Psoas muscle (tissue), 7 donors: ENCODE measurements at regions not wholly inside any gene's neighbourhood (a gene's known extent, or its start where the extent isn't known, plus 50 kb on each side); places are given as distances from the start of the nearest gene placed in this dataset.
"Not testable (repeated sequence)": the region's sequence is repeated elsewhere in the genome, so short reads cannot be mapped to it uniquely, and the experiment has no call there.

Source experiments
- ATAC-seq, 4 donors: fragments of 200-7000 bp; cut with Tn5 transposase; one replicate each; pipeline ENCODE4 v1.9.1; 2020; ENCODE audit warnings: moderate library complexity in 3 of 4, mild to moderate bottlenecking in 2 of 4
- DNase-seq, 2 donors: peaks; one replicate each; pipeline ENCODE4 v3.0.0-alpha.2; 2020
- H3K27ac ChIP-seq: fragments of 200-600 bp; one replicate; pipeline ENCODE4 v1.8.0; 2022
- H3K27me3 ChIP-seq, 3 donors: fragments of 200-600 bp in 1 of 3; one replicate each; pipeline versions ENCODE4 v1.6.1 to v1.8.0; 2013 to 2022; ENCODE audit warnings: low read length in 2 of 3, mild to moderate bottlenecking in 2 of 3, moderate library complexity in 1 of 3; ENCODE audit not compliant: insufficient read depth in 3 of 3
- H3K36me3 ChIP-seq, 2 donors: fragments of 200-600 bp in 1 of 2; one replicate each; pipeline versions ENCODE4 v1.6.1 to v1.8.0; 2013 to 2022; ENCODE audit warnings: low read depth in 1 of 2, mild to moderate bottlenecking in 1 of 2, moderate library complexity in 1 of 2; ENCODE audit not compliant: insufficient read depth in 1 of 2
- H3K4me1 ChIP-seq: fragments of 200-600 bp; one replicate; pipeline ENCODE4 v1.8.0; 2022
- H3K4me3 ChIP-seq: fragments of 200-600 bp; one replicate; pipeline ENCODE4 v1.8.0; 2022; ENCODE audit warnings: mild to moderate bottlenecking
- H3K9me3 ChIP-seq: fragments of 200-600 bp; one replicate; pipeline ENCODE4 v1.8.0; 2022
- CTCF ChIP-seq: fragments of 200-600 bp; IDR thresholded peaks from one replicate; pipeline ENCODE4 v1.8.0; 2022; ENCODE audit warnings: antibody characterized with exemption
- WGBS, 3 donors: extraction: QIAGEN DNeasy Blood & Tissue Kit; methylation state at CpG; one replicate each; pipeline versions ENCODE4 v1.1.6 to v1.1.7; 2013; 5-methylcytosine and 5-hydroxymethylcytosine counted together
- intact Hi-C, 2 donors: fragments of 100-400 bp; cut with DNase I; formaldehyde crosslinking; loops; one replicate each; pipeline versions ENCODE4 v1.11.0 to v1.14.2; 2022
- donor health status: healthy with polysubstance abuse.
- donor health status: DM: no; HTN: no; CAD: no; lungs with moderate emphysema.
- donor health status: Bipolar disorder and iron deficiency.
- donor health status: healthy.
- donor health status: DM: yes; HTN: yes; CAD: no.
- donor health status: DM: no; HTN: no; CAD: no.
- donor health status: DM: yes; HTN: yes; CAD: no.

DNA sequence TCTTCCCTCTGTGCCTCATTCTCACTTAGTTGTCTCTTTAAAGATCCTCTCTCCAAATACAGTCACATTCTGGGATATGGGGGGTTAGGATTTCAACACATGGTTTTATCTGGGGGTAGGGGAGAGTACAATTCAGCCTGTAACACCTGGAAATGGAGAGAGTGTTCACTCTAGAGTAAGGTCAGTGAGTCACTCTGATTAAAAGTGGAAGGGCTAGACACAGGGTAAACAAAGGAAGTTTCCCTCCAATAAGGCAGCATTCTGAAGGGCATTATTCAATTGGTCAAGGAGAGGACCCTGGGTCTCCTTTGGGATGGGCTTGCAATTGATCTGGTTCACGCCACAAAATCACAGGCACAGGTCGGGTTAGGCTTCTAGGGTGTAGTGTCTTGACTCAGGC is 232.8 kb upstream of the NPSR1 start:
- H3K27me3 ChIP-seq, result peaks cover 0 to 3% (median 0%) of the 10 kb centered on the region in 3 donors
- no peak overlapping the region for H3K4me3 ChIP-seq
- H3K9me3 ChIP-seq, result no peaks in the 10 kb centered on the region
- ATAC-seq, result no peak
- TF ChIP-seq CTCF, result no peak
- DNase-seq, result no peak
- no peaks in the 10 kb centered on the region for H3K36me3 ChIP-seq
- no peaks in the 10 kb centered on the region for H3K4me1 ChIP-seq
- intact Hi-C loops, result no loop called here
- H3K27ac ChIP-seq, result no peak overlapping the region
- 60 to 67% (median 63%) methylated on average over 2 of the region's 2 CpGs for WGBS, 3 donors

GRCh38 chr7:34425631-34426384 is 232.2 kb upstream of the NPSR1 start:
- no peaks in the 10 kb centered on the region for H3K36me3 ChIP-seq
- no peaks in the 10 kb centered on the region for H3K9me3 ChIP-seq
- no peaks in the 10 kb centered on the region for H3K4me1 ChIP-seq
- H3K27ac ChIP-seq, result no peak overlapping the region
- ATAC-seq (no peak), DNase-seq (no peak)
- no peak for TF ChIP-seq CTCF
- intact Hi-C loops, result no loop called here
- H3K27me3 ChIP-seq, result peaks cover 0 to 3% (median 0%) of the 10 kb centered on the region in 3 donors
- WGBS, 3 donors, result 61 to 70% (median 69%) methylated on average over 2 of the region's 2 CpGs
- H3K4me3 ChIP-seq, result no peak overlapping the region

DNA sequence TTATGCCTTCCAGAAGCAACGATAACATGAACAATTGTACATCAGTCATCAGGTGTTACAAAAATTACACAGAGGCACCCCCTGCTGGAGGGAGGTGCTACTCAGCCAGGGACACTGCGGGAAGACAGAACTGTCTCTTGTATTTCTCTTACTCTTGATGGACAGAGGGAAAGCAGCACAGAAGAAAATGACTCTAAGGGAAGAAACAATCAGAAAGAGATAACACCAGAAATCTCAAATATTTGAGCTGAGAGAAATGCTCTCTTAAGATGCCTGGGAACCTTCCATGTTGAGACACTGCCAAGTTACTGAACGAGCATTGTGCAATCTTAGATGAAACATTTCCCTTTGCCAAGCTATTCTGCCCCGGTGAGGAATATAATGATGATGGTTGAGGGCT is 227.6 kb upstream of the NPSR1 start:
- Histone ChIP-seq H3K27me3 (peaks cover 0 to 3% (median 0%) of the 10 kb centered on the region in 3 donors), H3K4me1 (no peaks in the 10 kb centered on the region), H3K27ac (no peak overlapping the region), H3K4me3 (no peak overlapping the region), H3K36me3 (no peaks in the 10 kb centered on the region), H3K9me3 (no peaks in the 10 kb centered on the region)
- intact Hi-C loops, result no loop called here
- WGBS, 3 donors, result 29 to 52% (median 31%) methylated on average over 4 of the region's 4 CpGs
- no peak for TF ChIP-seq CTCF
- ATAC-seq, result no peak
- no peak for DNase-seq

DNA sequence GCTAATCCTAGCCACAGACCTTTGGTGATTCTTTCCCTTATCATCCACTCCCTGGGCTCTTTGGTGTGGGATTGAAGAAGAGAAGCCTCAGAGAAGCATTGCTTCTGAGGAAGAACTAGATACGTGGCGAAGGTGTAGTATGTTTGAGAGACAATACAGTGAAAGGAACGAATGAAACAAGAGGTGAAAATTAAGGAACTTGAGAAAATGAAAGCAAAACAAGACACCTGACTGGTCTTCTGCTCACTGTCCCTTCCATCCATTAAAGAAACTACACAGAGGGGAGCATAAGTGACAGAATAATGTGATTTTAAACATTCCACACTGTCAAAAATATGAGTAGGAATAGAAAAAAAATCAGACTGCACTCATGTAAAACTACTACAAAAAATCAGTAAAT is 219.6 kb upstream of the NPSR1 start:
- no peaks in the 10 kb centered on the region for H3K27me3 ChIP-seq
- H3K36me3 ChIP-seq, result no peaks in the 10 kb centered on the region
- no peak overlapping the region for H3K27ac ChIP-seq
- H3K4me3 ChIP-seq, result no peak overlapping the region
- no peak for ATAC-seq
- intact Hi-C loops, result no loop called here
- no peak for TF ChIP-seq CTCF
- no peaks in the 10 kb centered on the region for H3K9me3 ChIP-seq
- H3K4me1 ChIP-seq, result no peaks in the 10 kb centered on the region
- DNase-seq, result no peak
- WGBS, 3 donors, result 76 to 79% (median 77%) methylated on average over 3 of the region's 3 CpGs

- H3K4me3 ChIP-seq, result no peak overlapping the region
- H3K4me1 ChIP-seq, result no peaks in the 10 kb centered on the region
- no peaks in the 10 kb centered on the region for H3K27me3 ChIP-seq
- DNase-seq (no peak), ATAC-seq (no peak)
- no peaks in the 10 kb centered on the region for H3K36me3 ChIP-seq
- intact Hi-C loops, result no loop called here
- no peaks in the 10 kb centered on the region for H3K9me3 ChIP-seq
- 60 to 79% (median 71%) methylated on average over 3 of the region's 3 CpGs for WGBS, 3 donors
- H3K27ac ChIP-seq, result no peak overlapping the region
- no peak for TF ChIP-seq CTCF
Observed at GRCh38 chr7:34445653-34446052, 212.4 kb upstream of the NPSR1 start.

DNA sequence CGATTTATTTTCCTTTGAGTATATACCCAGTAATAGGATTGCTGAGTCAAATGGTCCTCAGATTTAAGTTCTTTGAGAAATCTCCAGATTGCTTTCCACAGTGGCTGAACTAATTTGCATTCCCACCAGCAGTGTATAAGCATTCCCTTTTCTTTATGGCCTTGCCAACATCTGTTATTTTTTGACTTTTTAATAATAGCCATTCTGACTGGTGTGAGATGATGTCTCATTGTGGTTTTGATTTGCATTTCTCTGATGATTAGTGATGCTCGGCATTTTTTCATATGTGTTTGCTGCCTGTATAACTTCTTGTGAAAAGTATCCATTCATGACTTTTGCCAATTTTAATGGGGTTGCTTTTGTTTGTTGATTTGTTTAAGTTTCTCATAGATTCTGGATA is 209.5 kb upstream of the NPSR1 start:
- ATAC-seq, H3K36me3 ChIP-seq, H3K9me3 ChIP-seq, H3K27me3 ChIP-seq, DNase-seq, H3K27ac ChIP-seq, H3K4me3 ChIP-seq, H3K4me1 ChIP-seq, intact Hi-C loops: not testable (repeated sequence)
- WGBS, 3 donors, result 80 to 85% (median 82%) methylated on average over 2 of the region's 2 CpGs
